Left cardiac atrium (tissue), 4 donors: ENCODE measurements at regions not wholly inside any gene's neighbourhood (a gene's known extent, or its start where the extent isn't known, plus 50 kb on each side); places are given as distances from the start of the nearest gene placed in this dataset.
"Not testable (repeated sequence)": the region's sequence is repeated elsewhere in the genome, so short reads cannot be mapped to it uniquely, and the experiment has no call there.

Experiments used
- ATAC-seq, 2 donors: fragments of 200-7000 bp; cut with Tn5 transposase; one replicate each; pipeline ENCODE4 v1.9.1; 2020; ENCODE audit warnings: mild to moderate bottlenecking in 2 of 2, moderate library complexity in 2 of 2
- DNase-seq: peaks from one replicate; pipeline ENCODE4 v3.0.0-alpha.2; 2020
- intact Hi-C, 2 donors: fragments of 100-400 bp; cut with DNase I; formaldehyde crosslinking; loops; one replicate each; pipeline versions ENCODE4 v1.14.1 to v1.15.1; 2022 to 2023
- donor health status: DM: no; HTN: yes; CAD: no.
- donor health status: DM: no; HTN: yes; CAD: no; lungs with severe emphysema.
- donor health status: DM: yes; HTN: yes; CAD: no.
- donor health status: Dilated cardiomyopathy.

- intact Hi-C loops: no loop called here
- ATAC-seq: peak in 1 of 2 donors; percentile 68
- DNase-seq: no peak
These were observed 236.0 kb upstream of the SPHKAP start for GRCh38 chr2:228417526-228417925.

GRCh38 chr2:228410061-228410460 is 228.6 kb upstream of the SPHKAP start:
- intact Hi-C loops: no loop called here
- DNase-seq (no peak), ATAC-seq (no peak)

GRCh38 chr2:228409493-228409892 is 228.0 kb upstream of the SPHKAP start:
- no peak for DNase-seq
- intact Hi-C loops: no loop called here
- ATAC-seq: no peak

- ATAC-seq (no peak), DNase-seq (no peak)
- intact Hi-C loops: no loop called here
These were observed 227.2 kb upstream of the SPHKAP start for GRCh38 chr2:228408529-228409227.

GRCh38 chr2:228407821-228408220 is 226.3 kb upstream of the SPHKAP start:
- intact Hi-C loops: no loop called here
- DNase-seq: no peak
- no peak for ATAC-seq

- DNase-seq (no peak), ATAC-seq (no peak)
- intact Hi-C loops: no loop called here
These were observed 219.8 kb upstream of the SPHKAP start for GRCh38 chr2:228401065-228401912.

- no peak for DNase-seq
- no peak for ATAC-seq
- intact Hi-C loops: no loop called here
These were observed 206.3 kb upstream of the SPHKAP start for GRCh38 chr2:228387776-228388175.

- ATAC-seq (peak; percentile 75 to 92), DNase-seq (no peak)
- intact Hi-C loops: no loop called here
These were observed 197.4 kb upstream of the SPHKAP start for GRCh38 chr2:228378696-228379425.

GRCh38 chr2:228378233-228378632 is 196.7 kb upstream of the SPHKAP start:
- intact Hi-C loops: no loop called here
- no peak for DNase-seq
- ATAC-seq: peak; percentile 73 to 75

GRCh38 chr2:228377533-228377932 is 196.0 kb upstream of the SPHKAP start:
- intact Hi-C loops: no loop called here
- DNase-seq (no peak), ATAC-seq (peak; percentile 33 to 36)

GRCh38 chr2:228374741-228375140 is 193.3 kb upstream of the SPHKAP start:
- no peak for ATAC-seq
- intact Hi-C loops: no loop called here

GRCh38 chr2:228373191-228373590 is 191.7 kb upstream of the SPHKAP start:
- no peak for DNase-seq
- no peak for ATAC-seq
- intact Hi-C loops: no loop called here

More at GRCh38 chr2:228374741-228375140, 193.3 kb upstream of the SPHKAP start:
- no peak for DNase-seq

- intact Hi-C loops: no loop called here
- no peak for DNase-seq
- ATAC-seq: no peak
These were observed 190.7 kb upstream of the SPHKAP start for GRCh38 chr2:228372212-228372611.

- DNase-seq (no peak), ATAC-seq (no peak)
- intact Hi-C loops: no loop called here
These were observed 188.0 kb upstream of the SPHKAP start for GRCh38 chr2:228369400-228370031.

- intact Hi-C loops: no loop called here
- no peak for ATAC-seq
These were observed 185.9 kb upstream of the SPHKAP start for GRCh38 chr2:228367356-228367755.

GRCh38 chr2:228359473-228359872 is 178.0 kb upstream of the SPHKAP start:
- ATAC-seq (no peak), DNase-seq (no peak)
- intact Hi-C loops: no loop called here

More at GRCh38 chr2:228367356-228367755, 185.9 kb upstream of the SPHKAP start:
- no peak for DNase-seq

GRCh38 chr2:228355897-228356296 is 174.4 kb upstream of the SPHKAP start:
- DNase-seq (no peak), ATAC-seq (no peak)
- intact Hi-C loops: no loop called here

- DNase-seq, intact Hi-C loops, ATAC-seq: not testable (repeated sequence)
These were observed 171.5 kb upstream of the SPHKAP start for GRCh38 chr2:228352980-228353379.

GRCh38 chr2:228352048-228352447 is 170.6 kb upstream of the SPHKAP start:
- ATAC-seq (no peak), DNase-seq (no peak)
- intact Hi-C loops: no loop called here
